HUES48 (cell line): ENCODE measurements at regions not wholly inside any gene's neighbourhood (a gene's known extent, or its start where the extent isn't known, plus 50 kb on each side); places are given as distances from the start of the nearest gene placed in this dataset.

Experiments
- H3K27ac ChIP-seq: one replicate; pipeline ENCODE4 v1.7.0; 2013; ENCODE audit warnings: low read depth, low read length, inconsistent platforms
- H3K27me3 ChIP-seq: 2 replicates; pipeline ENCODE4 v1.6.1; 2013; ENCODE audit warnings: mild to moderate bottlenecking, low read length; ENCODE audit not compliant: control insufficient read depth, insufficient read depth
- H3K36me3 ChIP-seq: 2 replicates; pipeline ENCODE4 v1.6.1; 2013; ENCODE audit warnings: low read length; ENCODE audit not compliant: control insufficient read depth, insufficient read depth
- H3K4me1 ChIP-seq: 2 replicates; pipeline ENCODE4 v1.6.1; 2013; ENCODE audit warnings: mild to moderate bottlenecking, low read length; ENCODE audit not compliant: control insufficient read depth, insufficient read depth
- H3K4me3 ChIP-seq: 2 replicates; pipeline ENCODE4 v1.5.1; 2013; ENCODE audit warnings: mild to moderate bottlenecking, low read depth, low read length
- H3K9ac ChIP-seq: 2 replicates; pipeline ENCODE4 v1.6.1; 2013; ENCODE audit warnings: mild to moderate bottlenecking, low read depth, low read length, moderate library complexity
- H3K9me3 ChIP-seq: 2 replicates; pipeline ENCODE4 v1.6.1; 2013; ENCODE audit warnings: low read length; ENCODE audit not compliant: control insufficient read depth, insufficient read depth

- Histone ChIP-seq H3K4me1 (no peaks in the 10 kb centered on the region), H3K9ac (no peak overlapping the region), H3K36me3 (no peaks in the 10 kb centered on the region), H3K27ac (no peak overlapping the region), H3K9me3 (no peaks in the 10 kb centered on the region), H3K4me3 (no peak overlapping the region), H3K27me3 (no peaks in the 10 kb centered on the region)
Observed at GRCh38 chr9:104245925-104246324, 151.8 kb downstream of the SMC2 start.

GRCh38 chr9:104247899-104248460, 153.9 kb downstream of the SMC2 start:
- Histone ChIP-seq H3K36me3 (no peaks in the 10 kb centered on the region), H3K27me3 (no peaks in the 10 kb centered on the region), H3K4me1 (no peaks in the 10 kb centered on the region), H3K9ac (no peak overlapping the region), H3K27ac (no peak overlapping the region), H3K9me3 (peaks cover 4% of the 10 kb centered on the region; the same call in 1 of the 2 replicates), H3K4me3 (no peak overlapping the region)

- H3K27ac ChIP-seq = no peak overlapping the region
- H3K9ac ChIP-seq = no peak overlapping the region
- H3K4me3 ChIP-seq = no peak overlapping the region
- H3K4me1 ChIP-seq = peaks cover 64% of the 10 kb centered on the region
- no peaks in the 10 kb centered on the region; the same call in 1 of the 2 replicates for H3K36me3 ChIP-seq
- peaks cover 16% of the 10 kb centered on the region for H3K9me3 ChIP-seq
- H3K27me3 ChIP-seq = no peaks in the 10 kb centered on the region
Observed at GRCh38 chr9:104256031-104256695, 162.1 kb downstream of the SMC2 start.

- Histone ChIP-seq H3K4me3 (no peak overlapping the region), H3K4me1 (peaks cover 69% of the 10 kb centered on the region), H3K36me3 (no peaks in the 10 kb centered on the region; the same call in 1 of the 2 replicates), H3K9ac (no peak overlapping the region), H3K27me3 (no peaks in the 10 kb centered on the region), H3K9me3 (peaks cover 16% of the 10 kb centered on the region), H3K27ac (no peak overlapping the region)
Observed at GRCh38 chr9:104256696-104257062, 162.6 kb downstream of the SMC2 start.

- peak overlapping the region; percentile 58 for H3K4me3 ChIP-seq
- peaks cover 72% of the 10 kb centered on the region for H3K4me1 ChIP-seq
- peaks cover 8% of the 10 kb centered on the region for H3K9me3 ChIP-seq
- no peaks in the 10 kb centered on the region for H3K27me3 ChIP-seq
- peak overlapping the region; percentile 78 for H3K27ac ChIP-seq
- no peaks in the 10 kb centered on the region; the same call in 1 of the 2 replicates for H3K36me3 ChIP-seq
- peak overlapping the region; percentile 52; the same call in 1 of the 2 replicates for H3K9ac ChIP-seq
Observed at GRCh38 chr9:104258296-104259011, 164.3 kb downstream of the SMC2 start.

GRCh38 chr9:104260004-104260403, 165.9 kb downstream of the SMC2 start:
- H3K27me3 ChIP-seq = no peaks in the 10 kb centered on the region
- no peaks in the 10 kb centered on the region; the same call in 1 of the 2 replicates for H3K36me3 ChIP-seq
- H3K4me3 ChIP-seq = no peak overlapping the region; the same call in 1 of the 2 replicates
- H3K4me1 ChIP-seq = peaks cover 62% of the 10 kb centered on the region
- H3K9ac ChIP-seq = no peak overlapping the region
- H3K27ac ChIP-seq = no peak overlapping the region
- H3K9me3 ChIP-seq = peaks cover 8% of the 10 kb centered on the region

- Histone ChIP-seq H3K36me3 (no peaks in the 10 kb centered on the region), H3K27ac (no peak overlapping the region), H3K4me3 (no peak overlapping the region), H3K9ac (no peak overlapping the region), H3K4me1 (peaks cover 30% of the 10 kb centered on the region), H3K9me3 (no peaks in the 10 kb centered on the region), H3K27me3 (no peaks in the 10 kb centered on the region)
Observed at GRCh38 chr9:104263942-104264341, 169.8 kb downstream of the SMC2 start.

GRCh38 chr9:104264431-104264830, 170.3 kb downstream of the SMC2 start:
- Histone ChIP-seq H3K4me3 (no peak overlapping the region), H3K9me3 (no peaks in the 10 kb centered on the region), H3K4me1 (peaks cover 25% of the 10 kb centered on the region), H3K27me3 (no peaks in the 10 kb centered on the region), H3K9ac (no peak overlapping the region), H3K36me3 (no peaks in the 10 kb centered on the region), H3K27ac (no peak overlapping the region)

GRCh38 chr9:104269374-104269773, 175.3 kb downstream of the SMC2 start:
- no peak overlapping the region for H3K4me3 ChIP-seq
- H3K27ac ChIP-seq = no peak overlapping the region
- no peaks in the 10 kb centered on the region for H3K36me3 ChIP-seq
- no peaks in the 10 kb centered on the region for H3K27me3 ChIP-seq
- 0 out of 2 replicates have a peak, but pooled peaks cover 2% of the 10 kb centered on the region for H3K9me3 ChIP-seq
- H3K9ac ChIP-seq = no peak overlapping the region
- peaks cover 11% of the 10 kb centered on the region for H3K4me1 ChIP-seq

GRCh38 chr9:104269996-104270963, 176.2 kb downstream of the SMC2 start:
- Histone ChIP-seq H3K9ac (no peak overlapping the region), H3K27ac (no peak overlapping the region), H3K36me3 (no peaks in the 10 kb centered on the region), H3K4me1 (peaks cover 11% of the 10 kb centered on the region), H3K9me3 (0 out of 2 replicates have a peak, but pooled peaks cover 2% of the 10 kb centered on the region), H3K4me3 (no peak overlapping the region), H3K27me3 (no peaks in the 10 kb centered on the region)
